Renal pelvis (tissue), 1 donor: ENCODE measurements at regions not wholly inside any gene's neighbourhood (a gene's known extent, or its start where the extent isn't known, plus 50 kb on each side); places are given as distances from the start of the nearest gene placed in this dataset.
"Not testable (repeated sequence)": the region's sequence is repeated elsewhere in the genome, so short reads cannot be mapped to it uniquely, and the experiment has no call there.

Experiments used
- DNase-seq: peaks from one replicate; pipeline ENCODE4 v3.0.0-alpha.2; 2013

GRCh38 chrX:31014474-31014873 lies 57.4 kb downstream of the FTHL17 start:
- not testable (repeated sequence) for DNase-seq

- DNase-seq = no peak
Observed at GRCh38 chrX:31012509-31013025, 59.3 kb downstream of the FTHL17 start.

- no peak for DNase-seq
Observed at GRCh38 chrX:31007321-31007720, 64.5 kb downstream of the FTHL17 start.

DNA sequence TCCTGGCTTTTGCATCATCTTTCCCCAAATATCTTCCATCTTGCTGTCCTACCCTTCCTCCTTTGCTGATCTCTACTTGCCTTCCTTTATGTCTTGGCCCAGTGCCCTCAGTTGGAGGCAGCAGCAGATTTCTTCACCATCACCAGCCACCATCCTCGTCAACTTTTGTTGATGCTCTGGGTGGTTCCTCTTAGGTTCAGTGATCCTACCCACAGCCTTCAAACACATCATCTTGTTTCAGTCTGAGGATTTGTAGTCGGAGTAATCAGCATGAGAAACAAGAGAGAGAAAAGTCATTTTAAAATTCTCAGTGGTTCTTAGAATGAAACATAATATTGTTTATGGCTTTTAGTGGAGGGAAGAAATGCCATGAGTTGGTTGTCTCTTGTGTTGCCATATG lies 65.8 kb downstream of the FTHL17 start:
- no peak for DNase-seq

GRCh38 chrX:30997411-30997810 lies 74.4 kb downstream of the FTHL17 start:
- DNase-seq = no peak

GRCh38 chrX:30995705-30996104 lies 76.1 kb downstream of the FTHL17 start:
- no peak for DNase-seq

DNA sequence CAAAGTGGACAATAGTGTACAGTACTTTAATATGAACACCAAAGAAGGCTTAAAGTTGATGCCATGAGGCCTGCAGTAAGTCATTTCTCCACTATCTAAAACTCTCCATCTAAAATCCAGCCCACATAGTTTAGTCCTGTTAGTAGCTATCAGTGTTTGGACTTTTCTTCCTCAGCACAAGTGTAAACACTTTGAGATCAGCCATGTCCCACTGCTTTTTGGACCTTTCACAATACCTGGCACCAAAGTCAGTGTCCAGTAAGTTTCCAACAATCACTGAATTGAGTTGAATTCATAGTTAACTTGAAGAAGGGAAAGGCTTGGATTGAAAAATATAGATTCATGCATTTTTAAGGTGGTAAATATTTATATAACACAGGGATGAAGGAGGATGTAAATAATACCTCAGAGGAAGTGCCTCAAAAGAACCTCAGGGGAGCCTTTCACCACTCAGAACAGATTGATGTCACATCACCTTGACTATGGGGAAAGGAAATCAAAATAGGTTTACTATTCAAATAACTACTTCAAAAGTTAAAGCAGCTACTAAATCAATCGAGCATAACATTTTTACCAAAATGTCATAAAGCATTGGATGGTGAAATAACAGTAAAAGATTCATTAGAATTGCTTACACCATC lies 76.7 kb downstream of the FTHL17 start:
- DNase-seq = no peak

DNA sequence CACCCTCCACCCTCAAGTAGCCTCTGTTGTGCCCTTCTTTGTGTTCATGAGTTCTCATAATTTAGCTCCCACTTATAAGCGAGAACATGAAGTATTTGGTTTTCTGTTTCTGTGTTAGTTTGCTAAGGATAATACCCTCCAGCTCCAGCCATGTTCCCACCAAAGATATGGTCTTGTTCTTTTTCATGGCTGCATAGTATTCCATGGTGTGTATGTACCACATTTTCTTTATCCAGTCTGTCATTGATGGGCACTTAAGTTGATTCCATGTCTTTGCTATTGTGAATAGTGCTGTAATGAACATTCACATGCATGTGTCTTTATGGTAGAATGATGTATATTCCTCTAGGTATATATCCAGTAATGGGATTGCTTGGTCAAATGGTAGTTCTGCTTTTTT lies 77.8 kb downstream of the FTHL17 start:
- DNase-seq = not testable (repeated sequence)

DNA sequence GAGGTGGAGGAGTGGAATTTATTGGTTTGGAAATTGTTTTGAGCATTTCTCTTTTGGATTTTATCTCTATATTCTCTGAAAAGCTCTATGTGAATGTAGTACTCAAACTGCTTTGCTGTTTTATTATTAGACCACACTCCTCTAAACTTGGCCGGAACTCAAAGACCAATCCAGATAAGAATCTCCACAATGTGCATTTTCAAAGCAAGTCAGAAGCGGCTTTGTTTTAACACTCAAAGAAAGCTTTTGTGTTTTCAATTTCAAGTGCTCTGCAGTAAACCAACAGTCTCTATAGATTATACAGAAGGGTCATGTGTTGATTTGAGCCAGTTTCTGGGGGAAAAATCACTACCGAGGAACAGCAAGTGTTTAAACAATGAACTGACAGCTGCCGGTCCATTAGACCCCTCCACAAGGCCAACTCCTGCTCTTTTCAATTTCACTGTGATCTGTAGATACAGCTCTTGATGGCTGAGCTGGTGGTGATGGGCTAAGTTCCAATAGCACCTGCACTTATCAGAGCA lies 79.4 kb downstream of the FTHL17 start:
- peak; percentile 7 for DNase-seq

- DNase-seq = no peak
Observed at GRCh38 chrX:30990361-30990760, 81.5 kb downstream of the FTHL17 start.

GRCh38 chrX:30982467-30982866 lies 89.4 kb downstream of the FTHL17 start:
- no peak for DNase-seq

DNA sequence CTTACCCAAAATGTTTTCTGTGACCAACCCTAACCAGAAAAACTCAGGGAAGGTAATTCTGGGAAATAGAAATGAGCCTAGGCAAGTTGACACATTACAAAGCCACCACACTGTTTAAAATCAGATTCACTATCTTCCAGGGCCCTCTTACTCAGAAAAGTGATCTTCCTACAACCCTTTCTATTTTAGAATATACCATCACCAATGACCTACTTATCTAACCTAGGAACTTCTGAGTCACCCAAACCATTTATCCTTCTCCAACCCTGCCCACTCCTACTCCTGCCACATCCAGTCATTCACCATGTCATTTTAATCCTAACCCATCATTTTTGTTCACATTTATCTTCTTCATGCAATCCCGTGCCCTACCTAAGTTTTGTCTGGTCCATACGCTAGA lies 89.9 kb downstream of the FTHL17 start:
- DNase-seq = no peak

DNA sequence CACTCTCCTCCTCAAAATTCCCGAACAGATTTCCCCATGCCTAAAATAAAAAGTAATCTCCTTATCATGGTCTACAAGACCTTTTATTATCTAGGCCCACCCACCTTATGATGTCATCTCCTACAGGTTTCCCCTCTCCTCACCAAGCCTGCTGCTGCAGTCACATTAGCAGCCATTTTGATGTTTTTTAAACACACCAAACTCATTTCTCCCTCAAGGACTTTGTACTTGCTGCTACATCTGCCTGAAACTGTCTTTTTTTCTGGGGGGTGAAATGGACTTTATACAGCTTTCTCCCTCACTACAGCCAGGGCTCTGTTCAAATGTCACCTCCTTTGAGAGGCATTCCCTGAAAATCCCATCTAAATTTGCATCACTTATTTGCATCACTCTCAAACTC lies 90.2 kb upstream of the TAB3 start:
- no peak for DNase-seq

DNA sequence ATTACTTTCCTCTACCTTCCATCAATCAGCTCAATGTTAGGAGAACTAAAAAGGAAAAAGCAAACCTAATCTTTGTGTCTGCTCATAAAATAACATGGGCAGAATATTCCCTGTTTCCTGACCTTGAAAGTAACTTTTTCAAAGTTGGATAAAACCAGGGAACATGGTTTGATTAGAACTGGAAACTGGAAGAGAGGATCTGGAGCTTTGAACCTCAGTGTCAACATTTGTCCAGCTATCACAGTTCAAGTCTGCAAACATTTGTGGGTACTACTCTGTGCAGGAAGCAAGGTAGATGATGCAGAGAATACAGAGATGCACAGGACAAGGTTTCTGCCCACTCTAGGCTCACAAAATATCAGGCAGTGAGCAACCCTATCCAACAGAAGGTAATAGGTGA lies 86.4 kb upstream of the TAB3 start:
- DNase-seq = no peak

DNA sequence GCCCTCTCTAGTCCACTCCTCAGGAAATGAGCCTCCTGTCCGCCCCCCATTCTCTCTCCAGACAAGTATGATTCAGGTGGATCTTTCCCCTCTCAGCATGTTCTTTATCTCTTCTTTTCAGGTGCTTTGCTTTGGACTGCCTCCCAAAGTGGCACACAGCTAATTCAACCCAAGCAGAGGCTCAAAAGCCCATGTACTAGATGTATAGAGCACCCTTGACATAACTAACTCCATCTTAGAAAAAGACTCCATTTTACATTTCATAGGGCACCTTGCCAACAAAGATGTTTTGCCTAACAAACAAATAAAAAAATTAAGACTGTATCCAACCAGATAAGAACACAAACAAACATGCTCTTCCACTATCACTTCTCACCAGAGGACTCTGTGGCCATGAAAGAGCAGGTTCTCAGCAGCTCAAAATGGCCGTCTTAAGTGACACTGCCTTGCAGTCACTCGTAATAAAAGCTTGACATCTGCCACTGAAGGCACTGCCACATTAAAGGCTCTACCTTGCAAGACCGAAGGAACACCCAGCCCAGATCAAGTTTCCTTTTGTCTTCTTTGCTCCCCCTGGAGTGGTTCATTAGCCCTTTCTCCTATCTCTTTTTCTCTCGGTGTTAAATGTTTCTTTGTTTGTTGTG lies 84.9 kb upstream of the TAB3 start:
- no peak for DNase-seq

GRCh38 chrX:30971774-30972603 lies 82.9 kb upstream of the TAB3 start:
- DNase-seq = peak; percentile 24

GRCh38 chrX:30967516-30967915 lies 78.5 kb upstream of the TAB3 start:
- no peak for DNase-seq

DNA sequence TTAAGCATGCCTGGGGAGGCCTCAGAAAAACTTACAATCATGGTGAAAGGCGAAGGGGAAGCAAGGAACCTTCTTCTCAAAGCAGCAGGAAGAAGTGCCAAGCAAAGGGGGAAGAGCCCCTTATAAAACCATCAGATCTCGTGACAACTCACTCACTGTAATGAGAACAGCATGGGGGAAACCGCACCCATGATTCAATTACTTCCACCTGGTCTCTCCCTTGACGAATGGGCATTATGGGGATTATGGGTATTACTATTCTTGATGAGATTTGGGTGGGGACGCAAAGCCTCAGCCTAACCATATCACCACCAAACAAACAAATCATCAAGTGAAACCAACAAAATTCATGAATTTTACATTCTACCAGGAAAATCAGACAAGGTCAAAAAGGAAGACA lies 76.7 kb upstream of the TAB3 start:
- no peak for DNase-seq

- no peak for DNase-seq
Observed at GRCh38 chrX:30961387-30962174, 72.5 kb upstream of the TAB3 start.

DNA sequence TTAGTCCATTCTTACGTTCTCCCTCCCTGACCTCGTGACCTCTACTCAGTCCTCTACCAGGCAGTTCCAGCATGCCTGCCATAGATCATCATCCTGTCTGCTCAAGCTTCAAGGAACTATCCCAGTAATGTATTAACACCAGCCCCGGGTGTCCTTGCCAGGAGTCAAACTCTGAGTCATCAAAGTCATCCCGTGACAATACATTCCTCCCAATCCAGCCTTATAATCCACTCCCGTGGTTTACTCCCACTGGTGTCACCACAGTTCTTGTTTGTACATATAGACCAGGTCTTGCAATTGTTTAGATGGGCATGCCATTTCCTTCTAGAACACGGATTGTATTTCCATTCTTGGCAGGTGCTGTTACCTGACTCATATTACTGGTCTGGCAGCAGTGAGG lies 68.7 kb upstream of the TAB3 start:
- no peak for DNase-seq

- no peak for DNase-seq
Observed at GRCh38 chrX:30955687-30956086, 66.6 kb upstream of the TAB3 start.

- no peak for DNase-seq
Observed at GRCh38 chrX:30951003-30951402, 61.9 kb upstream of the TAB3 start.
